NCI-H2227 (cell line): ENCODE measurements at regions not wholly inside any gene's neighbourhood (a gene's known extent, or its start where the extent isn't known, plus 50 kb on each side); places are given as distances from the start of the nearest gene placed in this dataset.
"Not testable (repeated sequence)": the region's sequence is repeated elsewhere in the genome, so short reads cannot be mapped to it uniquely, and the experiment has no call there.

Experiments used
- DNase-seq: peaks from one replicate; lab custom pipeline; 2025; ENCODE audit not compliant: unreplicated experiment; lab: John Stamatoyannopoulos, UW

DNA sequence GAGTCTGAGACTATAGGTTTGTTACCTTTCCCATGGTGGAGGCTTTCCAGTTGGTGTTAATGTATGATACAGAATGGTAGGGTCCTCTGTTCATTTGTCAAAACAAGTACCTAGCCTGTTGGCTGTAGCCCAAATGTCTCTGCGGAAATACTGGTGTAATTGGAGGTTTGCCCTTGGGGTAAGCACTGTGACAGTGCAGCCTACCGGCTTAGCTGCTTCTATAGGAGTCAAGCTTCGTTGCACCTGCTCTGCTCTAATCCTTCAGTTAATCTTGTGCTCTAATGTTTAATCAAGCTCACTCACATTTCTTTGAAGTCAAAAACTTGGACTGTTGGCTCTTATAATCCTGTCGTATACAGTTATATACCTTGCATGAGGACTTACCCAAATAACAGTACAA, 203.4 kb downstream of the CCNG2 start:
- DNase-seq, result no peak

DNA sequence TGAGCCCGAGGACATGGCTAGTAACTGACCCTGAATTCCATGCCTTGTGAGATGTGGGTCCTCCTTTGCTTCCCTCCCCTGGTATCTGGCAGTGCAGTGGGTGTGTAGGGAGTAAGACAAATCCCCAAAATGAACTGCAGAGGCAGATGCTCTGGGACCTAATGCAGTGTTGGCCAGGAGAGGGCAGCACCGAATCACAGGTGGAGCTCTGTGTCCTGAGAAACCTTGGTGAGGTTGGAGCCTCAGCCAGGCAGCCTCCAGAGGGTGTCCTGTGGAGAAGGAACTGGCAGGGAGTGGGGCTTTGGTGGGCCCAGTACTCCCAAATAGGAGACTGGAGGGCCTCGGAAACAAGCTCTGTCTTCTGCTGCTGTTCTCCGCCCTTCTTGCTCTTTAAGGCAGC, 209.9 kb downstream of the CCNG2 start:
- not testable (repeated sequence) for DNase-seq

DNA sequence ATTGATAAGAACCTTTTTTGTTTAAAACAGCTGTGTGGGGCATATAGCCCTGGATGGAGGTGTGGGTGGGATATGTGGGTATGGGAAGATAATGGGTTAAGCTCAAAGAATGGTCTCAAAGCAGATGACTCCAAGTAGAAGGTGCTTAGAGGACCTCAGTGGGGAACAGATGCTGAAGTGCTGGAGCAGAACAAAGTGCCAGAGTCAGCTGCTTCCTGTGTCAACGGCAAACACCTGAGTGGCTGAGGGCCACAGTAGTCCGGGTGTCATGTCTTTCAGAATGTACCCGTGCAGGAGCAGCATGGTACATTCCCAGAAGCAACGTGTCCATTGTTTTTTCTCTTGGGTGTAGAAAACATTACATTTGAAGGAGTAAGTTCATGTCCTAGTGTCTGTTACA, 210.6 kb downstream of the CCNG2 start:
- no peak for DNase-seq

DNA sequence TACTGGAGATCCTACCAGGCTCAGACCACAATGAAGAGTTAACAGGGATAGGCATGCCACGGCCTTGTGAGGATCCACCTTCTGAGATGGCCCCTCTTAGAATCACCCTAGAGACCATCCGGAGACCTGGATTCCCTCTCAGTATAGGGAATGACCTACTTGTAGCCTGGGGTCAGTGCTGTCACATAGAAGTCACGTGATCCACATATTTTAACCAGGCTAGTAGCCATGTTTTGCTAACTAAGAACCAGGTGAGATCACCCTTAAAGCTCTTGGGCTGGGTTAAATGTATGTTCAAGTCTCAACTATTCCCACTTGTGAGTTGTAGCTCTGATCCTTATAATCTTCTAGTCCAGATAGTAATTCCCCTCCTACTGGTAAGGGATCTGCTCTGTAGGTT, 215.4 kb downstream of the CCNG2 start:
- no peak for DNase-seq

DNA sequence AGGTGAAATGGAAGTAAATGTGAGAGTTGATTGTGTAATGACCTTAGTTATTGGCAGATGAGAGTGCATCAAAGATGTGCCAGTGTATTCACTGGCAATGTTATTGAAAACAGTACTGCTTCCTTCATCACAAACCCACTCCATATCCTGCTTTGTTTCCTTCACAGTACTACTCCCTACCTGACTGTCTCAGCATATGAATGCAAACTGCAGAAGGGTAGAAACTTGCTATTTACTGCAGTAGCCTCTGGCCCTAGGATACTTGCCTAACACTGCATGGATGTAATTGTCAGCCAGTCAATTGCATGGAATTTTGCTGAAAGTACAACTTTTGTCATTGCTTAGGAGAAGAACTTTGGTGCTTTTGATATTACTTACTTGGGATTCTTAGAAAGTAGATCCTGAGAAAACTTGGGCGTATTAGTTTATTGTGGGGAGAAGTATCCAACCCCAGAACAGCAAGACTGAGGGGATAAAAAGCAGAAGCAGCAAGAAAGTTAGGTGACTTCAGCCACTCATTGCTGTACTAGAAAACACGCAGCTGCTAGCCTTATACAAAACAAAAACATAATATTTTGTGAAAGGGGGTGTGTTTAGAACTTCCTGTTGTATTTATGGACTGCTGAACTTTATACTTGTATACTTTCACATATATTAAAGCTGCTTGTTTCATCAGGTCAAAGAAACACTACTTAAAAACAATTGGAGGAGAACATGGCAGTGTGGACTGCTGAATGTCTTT, 219.0 kb downstream of the CCNG2 start:
- no peak for DNase-seq

DNA sequence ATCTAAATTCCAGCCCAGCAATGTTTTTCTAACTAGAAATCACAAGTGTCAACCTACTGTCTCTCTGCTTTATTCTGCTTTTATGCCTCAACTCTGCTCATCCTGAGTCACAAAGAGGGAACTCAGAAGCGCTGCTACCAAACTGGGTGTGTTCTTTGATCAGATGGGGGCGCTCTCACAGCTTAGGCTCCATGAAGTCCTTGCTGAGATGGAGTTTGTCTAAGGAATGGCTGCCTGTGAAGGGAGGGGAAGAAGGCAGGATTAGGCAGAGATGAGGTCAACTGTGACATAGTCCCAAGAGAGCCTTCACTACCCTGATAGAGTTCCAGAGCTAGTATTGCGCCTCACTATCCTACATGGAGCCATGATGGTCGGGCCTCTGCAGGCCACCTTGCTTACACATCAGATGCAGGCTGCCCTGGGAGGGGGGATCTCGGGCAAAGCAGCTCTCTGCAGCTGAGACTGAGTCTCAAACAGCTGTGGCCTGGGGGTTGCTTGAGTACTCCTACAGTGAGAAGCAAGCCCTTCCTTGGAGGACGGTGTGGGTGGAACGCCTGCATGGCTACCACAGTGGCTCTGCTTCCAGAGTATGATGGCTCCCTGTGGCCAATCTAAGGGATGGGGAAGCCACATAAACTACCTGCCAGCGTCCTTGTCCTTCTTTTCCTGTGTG, 219.9 kb downstream of the CCNG2 start:
- no peak for DNase-seq

DNA sequence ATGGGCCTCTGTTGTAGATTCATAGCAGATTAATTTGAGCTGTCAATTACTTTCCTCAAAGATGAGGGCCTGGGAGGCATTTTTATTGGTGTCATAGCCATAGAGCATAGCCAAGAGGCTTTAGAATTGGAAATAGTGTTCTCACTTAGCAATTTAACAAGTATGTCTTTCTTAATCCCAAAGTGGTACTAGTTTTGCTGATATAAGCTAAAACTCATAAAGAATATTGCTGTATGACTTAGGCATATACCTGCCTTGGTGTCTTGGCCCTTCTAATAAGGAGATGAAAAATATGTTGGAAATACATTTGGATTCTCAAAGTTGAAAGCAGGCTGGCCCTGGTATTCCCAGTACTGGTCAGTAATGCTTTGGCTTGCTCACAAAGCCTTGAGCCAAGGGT, 221.5 kb upstream of the CXCL13 start:
- no peak for DNase-seq

DNA sequence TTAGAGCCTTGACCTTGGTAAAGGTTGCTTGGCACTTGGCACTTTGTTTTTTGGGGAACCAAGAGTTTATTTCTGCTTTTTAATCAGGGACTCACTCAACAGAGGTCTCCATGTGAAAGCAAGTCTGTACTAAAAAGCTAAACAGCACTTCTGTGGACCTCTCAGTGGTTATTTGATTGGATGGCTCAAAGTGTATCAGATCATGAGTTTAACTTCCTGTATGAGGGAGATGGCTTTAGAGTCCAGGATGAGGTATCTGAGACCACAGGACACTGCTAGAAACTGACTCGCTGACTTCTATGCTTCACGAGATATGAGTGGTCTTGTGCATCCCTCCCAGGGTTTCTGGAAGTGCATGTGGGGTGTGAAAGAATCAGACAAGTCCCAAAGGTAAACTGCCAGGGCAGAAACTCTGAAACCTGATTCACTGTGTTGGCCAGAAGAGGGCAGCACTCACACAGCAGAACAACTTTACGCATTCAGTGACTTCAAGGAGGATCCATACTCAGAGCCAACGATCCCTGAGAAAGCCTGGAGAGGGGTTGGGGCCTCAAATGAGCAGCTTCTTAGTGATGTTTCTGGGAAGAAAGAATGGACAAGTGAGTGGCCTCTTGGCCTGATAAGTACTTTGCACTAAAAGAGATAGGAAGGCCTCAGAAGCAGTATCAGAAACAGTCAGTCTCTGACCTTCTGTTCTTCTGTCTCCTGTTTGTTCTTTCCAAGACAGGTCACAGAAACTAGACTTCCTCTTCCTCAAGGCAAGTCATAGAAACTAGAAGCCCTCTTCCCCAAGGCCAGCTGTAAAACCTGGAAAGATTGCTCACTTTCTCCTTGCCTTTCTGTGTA, 220.3 kb upstream of the CXCL13 start:
- DNase-seq, result peak; percentile 50

DNA sequence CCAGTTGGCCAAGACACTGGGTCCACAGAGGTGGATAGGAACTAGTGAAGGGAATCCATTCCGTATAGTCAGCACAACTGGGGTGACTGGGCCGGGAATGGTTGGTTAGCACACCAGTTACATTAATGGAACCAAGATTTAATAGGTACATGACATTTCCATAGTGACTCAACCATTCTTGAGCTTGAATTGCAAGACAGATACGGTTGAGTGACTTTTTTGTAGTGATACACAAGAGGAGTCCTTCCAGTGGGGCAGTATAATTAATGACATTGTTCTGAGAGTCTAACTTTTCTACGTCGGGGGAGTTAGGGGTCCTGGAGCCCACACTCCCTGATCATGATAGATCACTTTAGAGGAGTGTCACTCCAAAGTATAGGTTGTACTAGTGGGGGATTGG, 211.6 kb upstream of the CXCL13 start:
- no peak for DNase-seq

DNA sequence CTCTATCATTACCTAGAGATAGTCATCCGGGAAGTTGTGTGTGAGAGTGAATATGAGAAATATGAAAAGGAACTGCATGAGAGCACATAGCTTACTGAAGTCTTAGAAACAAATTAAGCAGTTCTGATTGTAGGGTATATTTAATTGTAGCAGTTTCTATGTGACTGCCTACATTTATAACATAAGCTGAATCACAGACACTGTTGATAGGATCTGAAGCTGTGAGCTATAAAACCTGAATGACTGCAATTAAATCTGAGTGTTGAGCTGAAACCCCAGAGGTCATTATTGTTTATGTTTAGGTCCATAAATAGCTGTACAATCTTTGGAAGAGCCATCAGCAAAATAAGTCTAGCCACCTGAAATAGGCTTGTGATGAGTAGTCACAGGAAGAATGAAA, 210.1 kb upstream of the CXCL13 start:
- DNase-seq, result no peak

DNA sequence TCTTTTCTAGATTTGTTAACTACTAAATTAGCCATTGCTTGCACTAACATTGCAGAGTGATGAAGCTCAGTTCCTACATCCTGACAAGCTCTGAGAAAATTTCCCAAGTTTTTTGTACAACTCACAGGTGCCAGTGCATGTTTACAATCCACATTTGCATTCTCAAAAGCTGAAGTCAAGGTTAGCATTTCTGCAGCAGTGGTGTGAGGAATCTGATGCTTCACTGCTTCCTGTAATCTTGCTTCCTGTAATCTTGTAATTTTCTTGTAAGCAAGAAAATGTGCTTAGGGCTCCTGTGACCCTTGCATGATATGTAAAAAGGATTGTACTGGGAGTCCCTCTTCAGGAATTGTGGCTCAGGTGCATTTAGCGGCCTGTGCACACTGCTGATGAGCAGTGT, 207.4 kb upstream of the CXCL13 start:
- DNase-seq, result no peak

DNA sequence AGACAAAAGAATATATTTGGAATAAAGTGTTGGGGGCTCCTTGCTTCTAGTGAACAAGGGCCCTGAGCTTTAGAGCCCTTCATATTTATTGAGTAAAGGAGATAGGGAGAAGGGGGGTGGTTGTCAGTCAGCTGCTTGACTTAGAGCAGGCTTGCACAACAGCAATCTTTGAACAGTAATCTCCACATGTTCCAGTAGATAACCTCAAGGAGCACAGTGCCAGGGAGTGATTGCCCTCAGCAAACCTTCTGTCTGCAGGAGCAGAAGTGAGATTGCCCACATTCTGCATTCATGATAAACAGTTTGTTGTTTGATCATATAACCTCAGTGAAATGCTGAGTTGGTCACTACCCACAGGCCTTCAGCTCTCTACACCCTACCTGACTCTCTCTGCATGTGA, 205.8 kb upstream of the CXCL13 start:
- no peak for DNase-seq

DNA sequence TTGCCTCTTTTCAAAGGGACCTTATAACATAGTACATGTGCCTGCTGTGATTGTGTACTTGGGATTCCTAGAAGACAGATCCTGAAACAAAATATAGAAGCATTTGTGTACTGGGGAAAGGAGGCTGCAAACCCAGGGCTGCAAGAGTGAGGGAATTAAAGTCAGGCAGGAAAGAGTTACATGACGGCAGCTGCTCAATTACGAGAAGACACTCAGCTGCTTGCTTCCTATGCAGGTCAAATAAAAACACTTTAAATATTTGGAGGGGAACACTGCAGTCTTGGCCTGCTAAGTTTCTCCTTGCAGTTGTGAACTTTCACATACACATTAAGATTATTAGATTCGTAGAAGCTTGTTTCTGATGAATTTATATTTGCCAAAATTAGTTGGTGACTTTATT, 191.9 kb upstream of the CXCL13 start:
- no peak for DNase-seq

DNA sequence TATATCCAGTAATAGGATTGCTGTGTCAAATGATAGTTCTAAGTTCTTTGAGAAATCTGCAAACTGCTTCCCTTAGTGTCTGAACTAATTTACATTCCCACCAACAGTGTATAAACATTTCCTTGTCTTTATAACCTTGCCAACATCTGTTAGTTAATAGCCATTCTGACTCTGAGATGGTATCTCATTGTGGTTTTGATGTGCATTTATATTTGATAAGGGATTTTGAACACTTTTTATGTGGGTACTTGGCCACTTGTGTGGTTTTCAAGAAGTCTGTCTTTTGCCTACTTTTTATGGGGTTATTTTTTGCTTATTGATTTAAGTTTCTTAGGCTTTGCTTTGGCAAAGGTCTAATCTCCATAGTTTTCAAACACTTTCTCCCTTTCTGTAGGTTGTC, 189.9 kb upstream of the CXCL13 start:
- DNase-seq, result no peak

DNA sequence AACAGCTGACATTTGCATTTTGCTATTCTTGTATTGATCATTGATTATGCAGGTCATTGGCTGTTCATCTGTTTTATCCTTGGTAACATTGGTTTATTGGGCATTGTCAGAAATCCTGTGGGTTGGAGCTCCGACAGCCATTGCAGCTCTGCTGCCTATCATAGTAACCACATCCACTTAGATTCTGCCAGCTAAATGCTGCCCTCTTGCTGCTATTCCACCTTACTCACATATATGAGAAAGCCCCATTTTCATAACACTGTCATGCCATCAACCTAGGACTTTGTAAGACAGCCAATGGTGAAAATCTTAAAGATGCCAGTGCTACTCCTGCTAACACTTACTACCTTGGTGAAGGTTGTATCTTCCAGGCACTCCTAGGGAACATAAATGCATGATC, 187.3 kb upstream of the CXCL13 start:
- no peak for DNase-seq

DNA sequence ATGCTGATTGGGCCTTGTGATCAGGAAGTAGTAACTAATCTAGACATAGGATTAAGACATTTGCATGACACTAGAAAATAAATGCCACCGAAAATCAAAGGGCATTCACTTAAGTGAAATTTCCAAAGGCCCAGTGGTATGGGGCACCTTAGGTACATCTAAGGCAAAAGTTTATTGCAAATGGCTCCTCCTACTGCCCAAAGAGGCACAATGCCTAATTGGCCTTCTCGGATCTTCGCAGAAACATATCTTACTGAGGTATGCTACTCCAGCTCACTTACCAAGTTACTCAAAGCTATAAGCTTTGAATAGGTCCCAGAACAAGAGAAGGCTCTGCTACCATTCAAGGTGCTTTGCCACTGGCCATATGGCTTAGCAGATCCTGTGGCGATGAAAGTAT, 174.8 kb upstream of the CXCL13 start:
- DNase-seq, result no peak

DNA sequence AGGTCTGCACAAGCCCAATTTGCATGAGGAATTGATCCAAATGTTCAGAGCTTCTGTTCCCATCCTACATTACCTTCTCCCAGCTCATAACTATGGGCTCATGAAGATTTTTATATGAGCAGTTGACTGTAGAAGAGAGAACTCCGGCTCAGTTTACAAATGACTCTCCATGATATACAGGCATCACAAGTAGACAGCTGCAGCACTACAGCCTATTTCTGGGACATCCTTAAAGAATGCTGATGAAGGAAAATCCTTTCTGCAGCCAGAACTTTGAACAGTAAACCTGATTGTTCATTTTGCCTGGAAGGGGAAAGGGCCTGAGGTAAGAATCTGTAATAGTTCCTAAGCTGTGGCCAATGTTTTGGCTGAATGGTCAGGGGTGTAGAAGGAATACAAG, 174.1 kb upstream of the CXCL13 start:
- DNase-seq, result no peak

DNA sequence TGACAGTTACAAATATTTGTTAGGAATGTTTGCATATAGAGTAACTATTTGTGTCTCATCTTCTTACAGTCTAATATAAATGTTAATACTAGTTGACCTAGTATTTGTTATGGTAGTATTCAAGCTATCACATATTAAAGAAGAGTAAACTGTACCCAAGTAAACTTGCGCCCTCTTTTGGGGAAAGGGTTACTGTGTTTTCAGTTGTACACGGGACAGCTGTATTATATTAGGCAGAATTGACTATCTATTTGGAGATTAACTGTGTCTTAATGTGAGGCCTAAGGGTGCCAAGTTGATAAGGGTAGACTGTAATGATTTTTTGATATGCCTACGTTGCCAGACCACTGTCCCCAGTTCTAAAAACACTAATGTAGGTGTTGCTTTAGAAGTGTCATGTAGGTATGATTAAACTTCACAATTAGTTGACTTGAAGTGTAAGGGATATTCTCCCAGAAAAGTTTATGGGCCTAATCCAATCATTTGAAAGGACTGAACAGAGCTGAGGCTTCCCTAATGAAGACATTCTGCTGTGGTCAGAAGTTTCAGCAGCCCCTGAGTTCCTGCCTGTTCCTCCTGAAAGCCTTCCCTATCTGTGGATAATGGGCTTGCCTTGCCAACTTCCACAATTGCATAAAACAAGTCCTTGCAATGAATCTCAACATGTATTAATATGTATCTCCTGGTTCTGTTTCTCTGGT, 172.8 kb upstream of the CXCL13 start:
- no peak for DNase-seq

DNA sequence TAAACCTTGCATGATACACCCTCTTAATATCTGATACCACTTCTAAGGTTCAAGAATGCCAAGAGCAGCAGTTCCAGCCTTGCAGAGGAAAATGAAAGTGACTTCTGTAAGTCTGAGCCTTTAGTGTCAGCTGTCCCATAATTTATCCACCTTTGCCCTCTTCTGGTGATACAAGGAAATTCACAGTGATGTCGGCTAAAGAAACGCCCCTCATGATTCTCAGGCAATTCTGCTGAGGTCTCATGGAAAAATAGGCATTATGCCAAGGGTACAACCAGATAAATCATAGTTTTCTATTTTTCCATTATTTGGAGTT, 172.2 kb upstream of the CXCL13 start:
- DNase-seq, result peak; percentile 19

DNA sequence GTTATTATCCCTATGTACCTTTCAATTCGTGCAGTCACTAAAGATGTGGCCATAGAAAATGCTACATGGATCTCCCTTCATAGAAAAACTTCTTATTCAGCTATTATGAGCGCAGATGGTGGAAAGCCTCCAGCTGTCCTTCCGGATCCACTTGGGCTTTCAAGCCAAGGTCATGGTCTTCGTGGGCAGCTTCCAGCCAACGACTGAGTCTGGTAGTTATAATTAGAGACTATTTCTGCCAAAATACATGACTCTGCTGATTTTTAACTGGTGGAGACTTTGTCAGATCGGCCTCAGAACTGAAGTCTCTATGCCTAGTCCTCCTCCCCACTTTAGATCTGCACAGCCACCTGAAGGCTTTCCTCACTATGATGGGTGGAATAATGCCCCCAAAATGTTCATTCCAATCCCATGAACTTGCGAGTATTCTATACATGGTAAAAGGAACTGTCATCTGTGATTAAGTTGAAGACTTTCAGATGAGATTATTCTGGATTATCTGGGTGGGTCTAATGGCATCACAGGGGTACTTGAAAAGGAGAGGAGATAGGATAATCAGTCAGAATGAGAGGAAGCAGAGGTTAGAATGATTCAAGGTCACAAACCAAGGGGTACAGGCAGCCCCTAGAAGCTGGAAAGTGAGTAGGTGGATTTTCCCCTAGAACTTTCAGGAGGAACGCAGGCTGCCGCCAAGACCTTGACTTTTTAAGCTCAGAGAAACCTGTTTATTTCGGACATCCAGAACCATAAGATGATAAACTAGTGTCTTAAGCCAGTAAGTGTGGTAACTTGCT, 171.1 kb upstream of the CXCL13 start:
- DNase-seq, result no peak

DNA sequence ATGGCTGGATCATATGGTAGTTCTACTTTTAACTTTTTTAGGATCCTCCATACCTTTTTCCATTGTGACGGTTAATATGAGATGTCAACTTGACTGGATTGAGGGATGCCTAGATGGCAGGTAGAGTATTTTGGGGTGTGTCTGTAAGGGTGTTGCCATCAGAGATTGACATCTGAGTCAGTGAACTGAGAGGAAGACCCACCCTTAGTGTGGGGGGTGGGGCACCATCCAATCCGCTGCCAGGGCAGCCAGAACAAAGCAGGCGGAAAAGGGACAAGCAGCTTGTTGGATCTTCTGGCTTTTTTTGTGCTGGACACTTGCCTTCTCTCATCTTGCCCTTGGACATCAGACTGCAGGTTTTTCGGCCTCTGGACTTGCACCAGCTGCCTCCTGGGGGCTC, 168.5 kb upstream of the CXCL13 start:
- no peak for DNase-seq
